ENCODE measurements at regions not wholly inside any gene's neighbourhood (a gene's known extent, or its start where the extent isn't known, plus 50 kb on each side); places are given as distances from the start of the nearest gene placed in this dataset.

DNA sequence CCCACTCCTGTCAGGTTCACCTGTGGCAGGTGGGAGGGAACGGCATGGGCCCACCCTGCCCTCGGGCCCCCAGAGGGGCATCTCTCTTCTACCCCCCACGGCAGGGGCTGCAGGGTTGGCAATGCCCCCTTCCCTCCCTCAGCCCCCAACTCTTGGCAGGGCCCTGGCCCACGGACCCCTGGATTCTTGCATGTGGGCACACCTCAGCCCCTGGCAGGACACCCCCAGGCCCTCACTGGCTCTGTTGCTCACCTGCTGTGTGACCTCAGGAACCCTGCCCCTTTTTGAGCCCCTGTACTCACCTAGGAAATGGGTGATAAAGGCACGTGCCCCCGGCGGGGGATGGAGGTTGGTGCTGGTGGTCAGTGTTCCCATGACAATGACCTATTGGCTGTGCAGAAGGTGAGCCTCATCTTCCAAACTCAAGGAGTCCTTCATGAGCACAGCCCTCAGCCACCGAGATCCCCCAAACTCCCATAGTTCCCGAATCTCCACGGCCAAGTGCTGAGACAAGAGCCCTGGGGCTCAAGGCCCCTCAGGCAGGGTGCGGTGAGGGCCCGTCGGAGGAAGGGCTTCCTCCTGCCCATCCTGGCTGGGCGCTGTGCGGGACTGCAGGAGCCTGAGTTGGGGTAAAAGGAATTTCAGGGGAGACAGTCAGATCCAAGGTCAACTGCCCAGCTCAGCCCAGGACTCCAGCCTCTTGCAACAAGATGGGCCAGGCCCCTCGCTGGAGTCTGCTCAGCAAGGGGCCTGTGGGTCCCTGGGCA lies 198.2 kb downstream of the IGLL1 start:
- H3K36me3 ChIP-seq (replicated peaks in 1 of 2; ENCODE audit: control insufficient read depth in 1 of 2, insufficient read depth in 2 of 2, low read length in 2 of 2): no peaks in the 10 kb centered on the region
- no peak for DNase-seq (ENCODE audit: low spot score)
- ChIA-PET CTCF (ENCODE audit: low intra/inter-chr PET ratio, low total read pairs) (no interaction called here), POLR2A (no interaction called here)
- H3K4me1 ChIP-seq (ENCODE audit: insufficient read depth, low read length): peaks cover 12% of the 10 kb centered on the region
- H3K27me3 ChIP-seq (ENCODE audit: control insufficient read depth in 1 of 2, insufficient read depth in 2 of 2, low read length in 2 of 2): peaks cover 8 to 27% of the 10 kb centered on the region in 2 experiments; a peak in 4 of 5 replicates
- no peak for ATAC-seq
- no peak overlapping the region for H2AFZ ChIP-seq (ENCODE audit: low read length)
- H4K20me1 ChIP-seq (ENCODE audit: insufficient read depth, low read length): no peaks in the 10 kb centered on the region
- no peaks in the 10 kb centered on the region for H3K79me2 ChIP-seq (ENCODE audit: insufficient read depth, low read length)
- in situ Hi-C loops (cut with HindIII; ENCODE audit: extremely low pct_ligation_motif_present, low pct_unique_long_range_greater_than_20kb) (loop anchor here (5.0 to 25.0 kb wide), 2 partner anchors 65 to 420 kb away; no protein-coding TSS in a partner anchor), intact Hi-C loops (cut with micrococcal nuclease; ENCODE audit: unreplicated experiment) (no loop called here)
- no peak for FAIRE-seq
- H3K4me2 ChIP-seq (ENCODE audit: low read depth, low read length): no peak overlapping the region
- no peak overlapping the region for H3K9ac ChIP-seq (ENCODE audit: insufficient read depth, low read depth, low read length)
- no peak overlapping the region for H3K27ac ChIP-seq (ENCODE audit: extremely low read length, insufficient read depth, low read length)
- WGBS (ENCODE audit: low lambda C conversion rate): 22% methylated on average over 5 of the region's 16 CpGs
- H3K9me3 ChIP-seq (ENCODE audit: low read length): no peaks in the 10 kb centered on the region
- no peak overlapping the region for H3K4me3 ChIP-seq (replicated peaks in 1 of 3; ENCODE audit: insufficient read depth in 1 of 3, low read depth in 2 of 3, low read length in 3 of 3)
- BruUV-seq (replicated peaks): no TSS peak
- TF ChIP-seq, protein P1, sequence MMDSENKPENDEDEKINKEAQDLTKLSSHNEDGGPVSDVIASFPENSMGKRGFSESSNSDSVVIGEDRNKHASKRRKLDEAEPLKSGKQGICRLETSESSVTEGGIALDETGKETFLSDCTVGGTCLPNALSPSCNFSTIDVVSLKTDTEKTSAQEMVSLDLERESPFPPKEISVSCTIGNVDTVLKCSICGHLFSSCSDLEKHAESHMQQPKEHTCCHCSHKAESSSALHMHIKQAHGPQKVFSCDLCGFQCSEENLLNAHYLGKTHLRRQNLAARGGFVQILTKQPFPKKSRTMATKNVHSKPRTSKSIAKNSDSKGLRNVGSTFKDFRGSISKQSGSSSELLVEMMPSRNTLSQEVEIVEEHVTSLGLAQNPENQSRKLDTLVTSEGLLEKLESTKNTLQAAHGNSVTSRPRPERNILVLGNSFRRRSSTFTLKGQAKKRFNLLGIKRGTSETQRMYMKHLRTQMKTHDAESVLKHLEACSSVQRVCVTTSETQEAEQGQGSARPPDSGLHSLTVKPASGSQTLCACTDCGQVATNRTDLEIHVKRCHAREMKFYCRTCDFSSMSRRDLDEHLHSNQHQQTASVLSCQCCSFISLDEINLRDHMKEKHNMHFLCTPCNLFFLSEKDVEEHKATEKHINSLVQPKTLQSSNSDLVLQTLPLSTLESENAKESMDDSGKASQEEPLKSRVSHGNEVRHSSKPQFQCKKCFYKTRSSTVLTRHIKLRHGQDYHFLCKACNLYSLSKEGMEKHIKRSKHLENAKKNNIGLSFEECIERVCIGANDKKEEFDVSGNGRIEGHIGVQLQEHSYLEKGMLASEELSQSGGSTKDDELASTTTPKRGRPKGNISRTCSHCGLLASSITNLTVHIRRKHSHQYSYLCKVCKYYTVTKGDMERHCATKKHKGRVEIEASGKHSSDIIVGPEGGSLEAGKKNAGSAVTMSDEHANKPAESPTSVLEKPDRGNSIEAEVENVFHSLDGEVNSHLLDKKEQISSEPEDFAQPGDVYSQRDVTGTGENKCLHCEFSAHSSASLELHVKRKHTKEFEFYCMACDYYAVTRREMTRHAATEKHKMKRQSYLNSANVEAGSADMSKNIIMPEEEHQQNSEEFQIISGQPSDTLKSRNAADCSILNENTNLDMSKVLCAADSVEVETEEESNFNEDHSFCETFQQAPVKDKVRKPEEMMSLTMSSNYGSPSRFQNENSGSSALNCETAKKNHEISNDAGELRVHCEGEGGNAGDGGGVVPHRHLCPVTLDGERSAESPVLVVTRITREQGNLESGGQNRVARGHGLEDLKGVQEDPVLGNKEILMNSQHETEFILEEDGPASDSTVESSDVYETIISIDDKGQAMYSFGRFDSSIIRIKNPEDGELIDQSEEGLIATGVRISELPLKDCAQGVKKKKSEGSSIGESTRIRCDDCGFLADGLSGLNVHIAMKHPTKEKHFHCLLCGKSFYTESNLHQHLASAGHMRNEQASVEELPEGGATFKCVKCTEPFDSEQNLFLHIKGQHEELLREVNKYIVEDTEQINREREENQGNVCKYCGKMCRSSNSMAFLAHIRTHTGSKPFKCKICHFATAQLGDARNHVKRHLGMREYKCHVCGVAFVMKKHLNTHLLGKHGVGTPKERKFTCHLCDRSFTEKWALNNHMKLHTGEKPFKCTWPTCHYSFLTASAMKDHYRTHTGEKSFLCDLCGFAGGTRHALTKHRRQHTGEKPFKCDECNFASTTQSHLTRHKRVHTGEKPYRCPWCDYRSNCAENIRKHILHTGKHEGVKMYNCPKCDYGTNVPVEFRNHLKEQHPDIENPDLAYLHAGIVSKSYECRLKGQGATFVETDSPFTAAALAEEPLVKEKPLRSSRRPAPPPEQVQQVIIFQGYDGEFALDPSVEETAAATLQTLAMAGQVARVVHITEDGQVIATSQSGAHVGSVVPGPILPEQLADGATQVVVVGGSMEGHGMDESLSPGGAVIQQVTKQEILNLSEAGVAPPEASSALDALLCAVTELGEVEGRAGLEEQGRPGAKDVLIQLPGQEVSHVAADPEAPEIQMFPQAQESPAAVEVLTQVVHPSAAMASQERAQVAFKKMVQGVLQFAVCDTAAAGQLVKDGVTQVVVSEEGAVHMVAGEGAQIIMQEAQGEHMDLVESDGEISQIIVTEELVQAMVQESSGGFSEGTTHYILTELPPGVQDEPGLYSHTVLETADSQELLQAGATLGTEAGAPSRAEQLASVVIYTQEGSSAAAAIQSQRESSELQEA (CRISPR knock-in tag; IDR thresholded peaks at IDR 0.05; ENCODE audit: not compliant biosample characterization): no peak
- TF ChIP-seq ZNF557 (CRISPR knock-in tag; IDR thresholded peaks at IDR 0.05) (no peak), ZC3H4 (CRISPR knock-in tag; IDR thresholded peaks at IDR 0.05; ENCODE audit: borderline replicate concordance) (no peak), GATA4 (IDR thresholded peaks at IDR 0.05; ENCODE audit: borderline replicate concordance, low read depth) (no peak), ZNF343 (CRISPR knock-in tag; IDR thresholded peaks at IDR 0.05) (no peak), CHD2 (IDR thresholded peaks at IDR 0.05; ENCODE audit: low read depth, low read length) (no peak), CEBPG (CRISPR knock-in tag; IDR thresholded peaks at IDR 0.05) (no peak), DPF2 (CRISPR knock-in tag; IDR thresholded peaks at IDR 0.05; ENCODE audit: borderline replicate concordance, low read depth) (no peak), SIN3A (IDR thresholded peaks at IDR 0.05; ENCODE audit: borderline replicate concordance, low read depth, low read length) (no peak), PCBP2 (optimal IDR thresholded peaks at IDR 0.05; ENCODE audit: low read depth, low read length, poor library complexity, severe bottlenecking) (no peak), REPIN1 (CRISPR knock-in tag; IDR thresholded peaks at IDR 0.05; ENCODE audit: borderline replicate concordance, low read depth) (no peak), ZNF205 (CRISPR knock-in tag; IDR thresholded peaks at IDR 0.05) (no peak), ZFYVE20 (CRISPR knock-in tag; IDR thresholded peaks at IDR 0.05; ENCODE audit: borderline replicate concordance, low read depth) (no peak), ARNT (IDR thresholded peaks at IDR 0.05) (no peak), SP4 (CRISPR knock-in tag; IDR thresholded peaks at IDR 0.05) (no peak)
- TF ChIP-seq, protein P2, sequence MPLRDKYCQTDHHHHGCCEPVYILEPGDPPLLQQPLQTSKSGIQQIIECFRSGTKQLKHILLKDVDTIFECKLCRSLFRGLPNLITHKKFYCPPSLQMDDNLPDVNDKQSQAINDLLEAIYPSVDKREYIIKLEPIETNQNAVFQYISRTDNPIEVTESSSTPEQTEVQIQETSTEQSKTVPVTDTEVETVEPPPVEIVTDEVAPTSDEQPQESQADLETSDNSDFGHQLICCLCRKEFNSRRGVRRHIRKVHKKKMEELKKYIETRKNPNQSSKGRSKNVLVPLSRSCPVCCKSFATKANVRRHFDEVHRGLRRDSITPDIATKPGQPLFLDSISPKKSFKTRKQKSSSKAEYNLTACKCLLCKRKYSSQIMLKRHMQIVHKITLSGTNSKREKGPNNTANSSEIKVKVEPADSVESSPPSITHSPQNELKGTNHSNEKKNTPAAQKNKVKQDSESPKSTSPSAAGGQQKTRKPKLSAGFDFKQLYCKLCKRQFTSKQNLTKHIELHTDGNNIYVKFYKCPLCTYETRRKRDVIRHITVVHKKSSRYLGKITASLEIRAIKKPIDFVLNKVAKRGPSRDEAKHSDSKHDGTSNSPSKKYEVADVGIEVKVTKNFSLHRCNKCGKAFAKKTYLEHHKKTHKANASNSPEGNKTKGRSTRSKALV (CRISPR knock-in tag; IDR thresholded peaks at IDR 0.05): no peak
